Liver (tissue), 3 donors: ENCODE measurements at regions not wholly inside any gene's neighbourhood (a gene's known extent, or its start where the extent isn't known, plus 50 kb on each side); places are given as distances from the start of the nearest gene placed in this dataset.

ENCODE experiments used
- ATF3 ChIP-seq: IDR thresholded peaks from 2 replicates; pipeline ENCODE4 v1.6.1; 2016; ENCODE audit warnings: antibody characterized with exemption
- CTCF ChIP-seq: fragments of 150-350 bp; IDR thresholded peaks from 2 replicates; pipeline ENCODE4 v1.5.1; 2017; ENCODE audit warnings: improper control_type of control experiment, low read depth, low read length; ENCODE audit not compliant: missing input control
- FOXA1 ChIP-seq: IDR thresholded peaks from 2 replicates; pipeline ENCODE4 v1.6.1; 2016; ENCODE audit warnings: antibody characterized with exemption
- GABPA ChIP-seq, 2 donors: IDR thresholded peaks in 1 of 2; conservative IDR thresholded peaks in 1 of 2; 2 replicates each; pipeline ENCODE4 v1.6.1; 2016; ENCODE audit warnings: antibody characterized with exemption in 2 of 2, mild to moderate bottlenecking in 1 of 2, moderate library complexity in 1 of 2
- HNF4G ChIP-seq: IDR thresholded peaks from 2 replicates; pipeline ENCODE4 v1.6.1; 2016; ENCODE audit warnings: antibody characterized with exemption
- JUND ChIP-seq, 2 donors: IDR thresholded peaks; 2 replicates each; pipeline ENCODE4 v1.6.1; 2016; ENCODE audit warnings: antibody characterized with exemption in 2 of 2
- RAD21 ChIP-seq, 2 donors: IDR thresholded peaks; 2 replicates each; pipeline ENCODE4 v1.6.1; 2016; ENCODE audit warnings: antibody characterized with exemption in 2 of 2, mild to moderate bottlenecking in 2 of 2
- REST ChIP-seq: IDR thresholded peaks from 2 replicates; pipeline ENCODE4 v1.6.1; 2016; ENCODE audit warnings: antibody characterized with exemption, mild to moderate bottlenecking
- SP1 ChIP-seq: IDR thresholded peaks from 2 replicates; pipeline ENCODE4 v1.6.1; 2018; ENCODE audit warnings: antibody characterized with exemption, mild to moderate bottlenecking
- TAF1 ChIP-seq: conservative IDR thresholded peaks from 2 replicates; pipeline ENCODE4 v1.6.1; 2016; ENCODE audit warnings: antibody characterized with exemption, mild to moderate bottlenecking
- YY1 ChIP-seq: IDR thresholded peaks from 2 replicates; pipeline ENCODE4 v1.6.1; 2016; ENCODE audit warnings: antibody characterized with exemption, mild to moderate bottlenecking
- ZBTB33 ChIP-seq: IDR thresholded peaks from 2 replicates; pipeline ENCODE4 v1.6.1; 2016; ENCODE audit warnings: antibody characterized with exemption
- donor health status: healthy.
- donor health status: healthy.

DNA sequence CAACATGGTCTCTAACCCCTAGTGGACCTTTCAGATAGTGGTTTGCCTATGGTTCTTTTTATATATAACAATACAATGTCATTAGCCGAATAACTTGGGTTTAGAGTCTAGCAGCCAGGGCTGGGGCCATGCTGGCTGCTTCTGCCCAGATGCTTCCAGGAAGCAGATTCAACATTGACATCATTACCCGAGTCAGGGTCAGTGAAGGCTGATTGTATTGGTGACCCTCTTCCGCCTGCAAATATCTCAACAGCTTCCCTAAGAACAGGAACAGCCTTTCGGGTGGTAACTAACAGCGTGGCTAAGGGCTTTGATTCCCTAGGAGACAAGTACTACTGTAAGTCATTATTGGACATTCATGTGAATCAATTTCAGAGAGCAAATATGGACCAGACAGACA is 476.4 kb downstream of the UQCRFS1 start:
- TF ChIP-seq CTCF (no peak), YY1 (no peak), HNF4G (no peak), ATF3 (no peak), RAD21 (IDR thresholded peaks at IDR 0.05) (no peak), ZBTB33 (no peak), REST (no peak), GABPA (IDR thresholded peaks at IDR 0.05 in 1 of 2, conservative IDR thresholded peaks at IDR 0.05 in 1 of 2) (no peak), SP1 (no peak), JUND (IDR thresholded peaks at IDR 0.05) (no peak), FOXA1 (no peak), TAF1 (no peak)
